K562 (cell line): ENCODE measurements at regions not wholly inside any gene's neighbourhood (a gene's known extent, or its start where the extent isn't known, plus 50 kb on each side); places are given as distances from the start of the nearest gene placed in this dataset.

Source experiments
- TF ChIP-seq, protein P1 (sequence below): sonication (generic); formaldehyde crosslinking; IDR thresholded peaks from 2 replicates; pipeline ENCODE4 v1.8.1; 2023; ENCODE audit warnings: missing genetic modification reagents, mild to moderate bottlenecking, borderline replicate concordance
- TF ChIP-seq, protein P2 (sequence below): fragments of 450-650 bp; IDR thresholded peaks from 2 replicates; pipeline ENCODE4 v1.6.1; 2016; ENCODE audit warnings: mild to moderate bottlenecking, moderate library complexity
- TF ChIP-seq, protein P3 (sequence below): sonication (generic); formaldehyde crosslinking; IDR thresholded peaks from 2 replicates; pipeline ENCODE4 v1.9.0; 2022; ENCODE audit warnings: mild to moderate bottlenecking, missing genetic modification reagents

DNA sequence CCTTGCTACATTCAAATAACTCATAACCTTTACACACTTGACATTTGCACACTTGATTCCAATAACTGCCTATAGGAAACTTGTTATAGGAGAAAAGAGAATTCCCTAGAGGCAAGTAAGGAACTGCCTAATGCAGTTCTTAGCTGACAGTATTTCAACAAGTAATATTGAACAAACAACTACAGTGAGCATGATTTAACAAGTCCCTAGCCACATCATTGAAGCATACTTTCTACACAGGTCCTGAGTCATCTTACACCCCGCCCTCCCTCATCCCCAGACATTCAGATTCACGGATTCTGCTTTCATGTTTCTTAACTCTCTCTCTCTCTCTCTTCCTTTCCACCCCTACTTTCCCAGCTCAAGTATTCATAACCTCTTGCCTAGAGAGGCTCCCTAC lies 153.5 kb downstream of the LSM5 start (continued):
- TF ChIP-seq, protein P1, sequence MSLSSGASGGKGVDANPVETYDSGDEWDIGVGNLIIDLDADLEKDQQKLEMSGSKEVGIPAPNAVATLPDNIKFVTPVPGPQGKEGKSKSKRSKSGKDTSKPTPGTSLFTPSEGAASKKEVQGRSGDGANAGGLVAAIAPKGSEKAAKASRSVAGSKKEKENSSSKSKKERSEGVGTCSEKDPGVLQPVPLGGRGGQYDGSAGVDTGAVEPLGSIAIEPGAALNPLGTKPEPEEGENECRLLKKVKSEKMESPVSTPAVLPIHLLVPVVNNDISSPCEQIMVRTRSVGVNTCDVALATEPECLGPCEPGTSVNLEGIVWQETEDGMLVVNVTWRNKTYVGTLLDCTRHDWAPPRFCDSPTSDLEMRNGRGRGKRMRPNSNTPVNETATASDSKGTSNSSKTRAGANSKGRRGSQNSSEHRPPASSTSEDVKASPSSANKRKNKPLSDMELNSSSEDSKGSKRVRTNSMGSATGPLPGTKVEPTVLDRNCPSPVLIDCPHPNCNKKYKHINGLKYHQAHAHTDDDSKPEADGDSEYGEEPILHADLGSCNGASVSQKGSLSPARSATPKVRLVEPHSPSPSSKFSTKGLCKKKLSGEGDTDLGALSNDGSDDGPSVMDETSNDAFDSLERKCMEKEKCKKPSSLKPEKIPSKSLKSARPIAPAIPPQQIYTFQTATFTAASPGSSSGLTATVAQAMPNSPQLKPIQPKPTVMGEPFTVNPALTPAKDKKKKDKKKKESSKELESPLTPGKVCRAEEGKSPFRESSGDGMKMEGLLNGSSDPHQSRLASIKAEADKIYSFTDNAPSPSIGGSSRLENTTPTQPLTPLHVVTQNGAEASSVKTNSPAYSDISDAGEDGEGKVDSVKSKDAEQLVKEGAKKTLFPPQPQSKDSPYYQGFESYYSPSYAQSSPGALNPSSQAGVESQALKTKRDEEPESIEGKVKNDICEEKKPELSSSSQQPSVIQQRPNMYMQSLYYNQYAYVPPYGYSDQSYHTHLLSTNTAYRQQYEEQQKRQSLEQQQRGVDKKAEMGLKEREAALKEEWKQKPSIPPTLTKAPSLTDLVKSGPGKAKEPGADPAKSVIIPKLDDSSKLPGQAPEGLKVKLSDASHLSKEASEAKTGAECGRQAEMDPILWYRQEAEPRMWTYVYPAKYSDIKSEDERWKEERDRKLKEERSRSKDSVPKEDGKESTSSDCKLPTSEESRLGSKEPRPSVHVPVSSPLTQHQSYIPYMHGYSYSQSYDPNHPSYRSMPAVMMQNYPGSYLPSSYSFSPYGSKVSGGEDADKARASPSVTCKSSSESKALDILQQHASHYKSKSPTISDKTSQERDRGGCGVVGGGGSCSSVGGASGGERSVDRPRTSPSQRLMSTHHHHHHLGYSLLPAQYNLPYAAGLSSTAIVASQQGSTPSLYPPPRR: no peak
- TF ChIP-seq, protein P2, sequence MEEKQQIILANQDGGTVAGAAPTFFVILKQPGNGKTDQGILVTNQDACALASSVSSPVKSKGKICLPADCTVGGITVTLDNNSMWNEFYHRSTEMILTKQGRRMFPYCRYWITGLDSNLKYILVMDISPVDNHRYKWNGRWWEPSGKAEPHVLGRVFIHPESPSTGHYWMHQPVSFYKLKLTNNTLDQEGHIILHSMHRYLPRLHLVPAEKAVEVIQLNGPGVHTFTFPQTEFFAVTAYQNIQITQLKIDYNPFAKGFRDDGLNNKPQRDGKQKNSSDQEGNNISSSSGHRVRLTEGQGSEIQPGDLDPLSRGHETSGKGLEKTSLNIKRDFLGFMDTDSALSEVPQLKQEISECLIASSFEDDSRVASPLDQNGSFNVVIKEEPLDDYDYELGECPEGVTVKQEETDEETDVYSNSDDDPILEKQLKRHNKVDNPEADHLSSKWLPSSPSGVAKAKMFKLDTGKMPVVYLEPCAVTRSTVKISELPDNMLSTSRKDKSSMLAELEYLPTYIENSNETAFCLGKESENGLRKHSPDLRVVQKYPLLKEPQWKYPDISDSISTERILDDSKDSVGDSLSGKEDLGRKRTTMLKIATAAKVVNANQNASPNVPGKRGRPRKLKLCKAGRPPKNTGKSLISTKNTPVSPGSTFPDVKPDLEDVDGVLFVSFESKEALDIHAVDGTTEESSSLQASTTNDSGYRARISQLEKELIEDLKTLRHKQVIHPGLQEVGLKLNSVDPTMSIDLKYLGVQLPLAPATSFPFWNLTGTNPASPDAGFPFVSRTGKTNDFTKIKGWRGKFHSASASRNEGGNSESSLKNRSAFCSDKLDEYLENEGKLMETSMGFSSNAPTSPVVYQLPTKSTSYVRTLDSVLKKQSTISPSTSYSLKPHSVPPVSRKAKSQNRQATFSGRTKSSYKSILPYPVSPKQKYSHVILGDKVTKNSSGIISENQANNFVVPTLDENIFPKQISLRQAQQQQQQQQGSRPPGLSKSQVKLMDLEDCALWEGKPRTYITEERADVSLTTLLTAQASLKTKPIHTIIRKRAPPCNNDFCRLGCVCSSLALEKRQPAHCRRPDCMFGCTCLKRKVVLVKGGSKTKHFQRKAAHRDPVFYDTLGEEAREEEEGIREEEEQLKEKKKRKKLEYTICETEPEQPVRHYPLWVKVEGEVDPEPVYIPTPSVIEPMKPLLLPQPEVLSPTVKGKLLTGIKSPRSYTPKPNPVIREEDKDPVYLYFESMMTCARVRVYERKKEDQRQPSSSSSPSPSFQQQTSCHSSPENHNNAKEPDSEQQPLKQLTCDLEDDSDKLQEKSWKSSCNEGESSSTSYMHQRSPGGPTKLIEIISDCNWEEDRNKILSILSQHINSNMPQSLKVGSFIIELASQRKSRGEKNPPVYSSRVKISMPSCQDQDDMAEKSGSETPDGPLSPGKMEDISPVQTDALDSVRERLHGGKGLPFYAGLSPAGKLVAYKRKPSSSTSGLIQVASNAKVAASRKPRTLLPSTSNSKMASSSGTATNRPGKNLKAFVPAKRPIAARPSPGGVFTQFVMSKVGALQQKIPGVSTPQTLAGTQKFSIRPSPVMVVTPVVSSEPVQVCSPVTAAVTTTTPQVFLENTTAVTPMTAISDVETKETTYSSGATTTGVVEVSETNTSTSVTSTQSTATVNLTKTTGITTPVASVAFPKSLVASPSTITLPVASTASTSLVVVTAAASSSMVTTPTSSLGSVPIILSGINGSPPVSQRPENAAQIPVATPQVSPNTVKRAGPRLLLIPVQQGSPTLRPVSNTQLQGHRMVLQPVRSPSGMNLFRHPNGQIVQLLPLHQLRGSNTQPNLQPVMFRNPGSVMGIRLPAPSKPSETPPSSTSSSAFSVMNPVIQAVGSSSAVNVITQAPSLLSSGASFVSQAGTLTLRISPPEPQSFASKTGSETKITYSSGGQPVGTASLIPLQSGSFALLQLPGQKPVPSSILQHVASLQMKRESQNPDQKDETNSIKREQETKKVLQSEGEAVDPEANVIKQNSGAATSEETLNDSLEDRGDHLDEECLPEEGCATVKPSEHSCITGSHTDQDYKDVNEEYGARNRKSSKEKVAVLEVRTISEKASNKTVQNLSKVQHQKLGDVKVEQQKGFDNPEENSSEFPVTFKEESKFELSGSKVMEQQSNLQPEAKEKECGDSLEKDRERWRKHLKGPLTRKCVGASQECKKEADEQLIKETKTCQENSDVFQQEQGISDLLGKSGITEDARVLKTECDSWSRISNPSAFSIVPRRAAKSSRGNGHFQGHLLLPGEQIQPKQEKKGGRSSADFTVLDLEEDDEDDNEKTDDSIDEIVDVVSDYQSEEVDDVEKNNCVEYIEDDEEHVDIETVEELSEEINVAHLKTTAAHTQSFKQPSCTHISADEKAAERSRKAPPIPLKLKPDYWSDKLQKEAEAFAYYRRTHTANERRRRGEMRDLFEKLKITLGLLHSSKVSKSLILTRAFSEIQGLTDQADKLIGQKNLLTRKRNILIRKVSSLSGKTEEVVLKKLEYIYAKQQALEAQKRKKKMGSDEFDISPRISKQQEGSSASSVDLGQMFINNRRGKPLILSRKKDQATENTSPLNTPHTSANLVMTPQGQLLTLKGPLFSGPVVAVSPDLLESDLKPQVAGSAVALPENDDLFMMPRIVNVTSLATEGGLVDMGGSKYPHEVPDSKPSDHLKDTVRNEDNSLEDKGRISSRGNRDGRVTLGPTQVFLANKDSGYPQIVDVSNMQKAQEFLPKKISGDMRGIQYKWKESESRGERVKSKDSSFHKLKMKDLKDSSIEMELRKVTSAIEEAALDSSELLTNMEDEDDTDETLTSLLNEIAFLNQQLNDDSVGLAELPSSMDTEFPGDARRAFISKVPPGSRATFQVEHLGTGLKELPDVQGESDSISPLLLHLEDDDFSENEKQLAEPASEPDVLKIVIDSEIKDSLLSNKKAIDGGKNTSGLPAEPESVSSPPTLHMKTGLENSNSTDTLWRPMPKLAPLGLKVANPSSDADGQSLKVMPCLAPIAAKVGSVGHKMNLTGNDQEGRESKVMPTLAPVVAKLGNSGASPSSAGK: no peak
- TF ChIP-seq, protein P3, sequence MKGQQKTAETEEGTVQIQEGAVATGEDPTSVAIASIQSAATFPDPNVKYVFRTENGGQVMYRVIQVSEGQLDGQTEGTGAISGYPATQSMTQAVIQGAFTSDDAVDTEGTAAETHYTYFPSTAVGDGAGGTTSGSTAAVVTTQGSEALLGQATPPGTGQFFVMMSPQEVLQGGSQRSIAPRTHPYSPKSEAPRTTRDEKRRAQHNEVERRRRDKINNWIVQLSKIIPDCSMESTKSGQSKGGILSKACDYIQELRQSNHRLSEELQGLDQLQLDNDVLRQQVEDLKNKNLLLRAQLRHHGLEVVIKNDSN (CRISPR knock-in tag): no peak
